H1 (cell line): ENCODE measurements at regions not wholly inside any gene's neighbourhood (a gene's known extent, or its start where the extent isn't known, plus 50 kb on each side); places are given as distances from the start of the nearest gene placed in this dataset.

Source experiments
- CTCF ChIA-PET: fragments of 300-600 bp; sonication (Branson Sonifier 250); formaldehyde crosslinking; loops from one replicate; lab custom pipeline; 2021; ENCODE audit not compliant: partially characterized antibody; lab: Charles Lee
- POLR2A ChIA-PET: fragments of 300-600 bp; sonication (Branson Sonifier 250); formaldehyde crosslinking; loops from one replicate; lab custom pipeline; 2021; ENCODE audit warnings: inconsistent platforms; ENCODE audit not compliant: partially characterized antibody; lab: Charles Lee
- DNase-seq, 2 experiments: peaks; one replicate each; pipeline versions ENCODE4 v3.0.0 to v3.0.0-alpha.2; 2010 to 2022; ENCODE audit warnings: low spot score in 2 of 2, low read depth in 1 of 2, mixed read lengths in 1 of 2
- FAIRE-seq: peaks from 2 replicates; lab custom pipeline; 2011; peaks lifted over from hg19 to GRCh38; lab: Jason Lieb, UNC
- H2AFZ ChIP-seq: 2 replicates; pipeline ENCODE4 v1.8.1; 2012; ENCODE audit warnings: low read length, inconsistent platforms
- H2AK5ac ChIP-seq: 2 replicates; pipeline ENCODE4 v1.6.1; 2013; ENCODE audit warnings: low read depth, low read length
- H2BK120ac ChIP-seq: replicated peaks from 2 replicates; pipeline ENCODE3; 2013; ENCODE audit warnings: low read depth, low read length, inconsistent platforms
- H2BK12ac ChIP-seq: 2 replicates; pipeline ENCODE4 v1.6.1; 2013; ENCODE audit warnings: low read depth, low read length
- H2BK15ac ChIP-seq: 2 replicates; pipeline ENCODE4 v1.6.1; 2013; ENCODE audit warnings: low read length
- H2BK20ac ChIP-seq: 2 replicates; pipeline ENCODE4 v1.6.1; 2013; ENCODE audit warnings: low read length
- H2BK5ac ChIP-seq: 2 replicates; pipeline ENCODE4 v1.6.1; 2013; ENCODE audit warnings: low read depth, low read length
- H3K14ac ChIP-seq: 2 replicates; pipeline ENCODE4 v1.6.1; 2013; ENCODE audit warnings: inconsistent platforms; ENCODE audit not compliant: insufficient read length
- H3K18ac ChIP-seq: 2 replicates; pipeline ENCODE4 v1.6.1; 2013; ENCODE audit warnings: low read length; ENCODE audit errors: extremely low read depth
- H3K23ac ChIP-seq: 2 replicates; pipeline ENCODE4 v1.6.1; 2013; ENCODE audit warnings: inconsistent platforms; ENCODE audit not compliant: insufficient read length
- H3K23me2 ChIP-seq: 2 replicates; pipeline ENCODE4 v1.6.1; 2013; ENCODE audit warnings: low read depth, low read length
- H3K27ac ChIP-seq: 2 replicates; pipeline ENCODE4 v1.6.1; 2011; ENCODE audit warnings: low read depth, low read length, inconsistent platforms
- H3K27me3 ChIP-seq, 4 experiments: replicated peaks in 1 of 4; 1 replicate in 1 of 4; 2 replicates in 3 of 4; pipeline versions ENCODE4 v1.6.1 to v1.8.1; 2011 to 2013; ENCODE audit warnings: low read length in 3 of 4, mild to moderate bottlenecking in 3 of 4, inconsistent platforms in 2 of 4, mixed read lengths in 2 of 4, moderate library complexity in 1 of 4; ENCODE audit not compliant: control insufficient read depth in 3 of 4, insufficient read depth in 3 of 4; ENCODE audit errors: extremely low read depth in 1 of 4
- H3K36me3 ChIP-seq, 4 experiments: 2 replicates each; pipeline versions ENCODE4 v1.6.1 to v1.8.1; 2011 to 2013; ENCODE audit warnings: mild to moderate bottlenecking in 4 of 4, low read length in 3 of 4, moderate library complexity in 2 of 4, control low read depth in 1 of 4, inconsistent platforms in 1 of 4; ENCODE audit not compliant: insufficient read depth in 4 of 4, control insufficient read depth in 2 of 4
- H3K4ac ChIP-seq: replicated peaks from 2 replicates; pipeline ENCODE3; 2013; ENCODE audit warnings: low read length, low read depth, mixed read lengths, inconsistent platforms; ENCODE audit not compliant: insufficient read length
- H3K4me1 ChIP-seq, 4 experiments: replicated peaks in 1 of 4; 1 replicate in 1 of 4; 2 replicates in 3 of 4; pipeline versions ENCODE4 v1.6.1 to v1.8.1; 2011 to 2013; ENCODE audit warnings: low read length in 3 of 4, inconsistent platforms in 2 of 4, mixed read lengths in 1 of 4; ENCODE audit not compliant: insufficient read depth in 4 of 4, control insufficient read depth in 3 of 4
- H3K4me2 ChIP-seq, 2 experiments: 2 replicates each; pipeline versions ENCODE4 v1.6.1 to v1.8.1; 2011 to 2013; ENCODE audit warnings: low read depth in 2 of 2, low read length in 2 of 2, control low read depth in 1 of 2, inconsistent platforms in 1 of 2, mild to moderate bottlenecking in 1 of 2; ENCODE audit not compliant: insufficient read depth in 1 of 2
- H3K4me3 ChIP-seq, 4 experiments: fragments of 200-600, 300-600 bp in 1 of 4; sonication (generic), shearing (Covaris generic), sonication (Bioruptor Twin) in 1 of 4; 2 replicates each; pipeline versions ENCODE4 v1.5.1 to v1.8.1; 2011 to 2016; ENCODE audit warnings: low read length in 4 of 4, low read depth in 3 of 4, control low read depth in 2 of 4, inconsistent platforms in 2 of 4, mild to moderate bottlenecking in 2 of 4, mixed read lengths in 1 of 4, moderate library complexity in 1 of 4; ENCODE audit not compliant: insufficient read depth in 2 of 4; ENCODE audit errors: extremely low read depth in 1 of 4
- H3K56ac ChIP-seq: replicated peaks from 2 replicates; pipeline ENCODE3; 2013; ENCODE audit warnings: low read depth, mild to moderate bottlenecking, mixed read lengths, low read length, inconsistent platforms; ENCODE audit not compliant: insufficient read length
- H3K79me1 ChIP-seq: 2 replicates; pipeline ENCODE4 v1.6.1; 2013; ENCODE audit warnings: low read depth, low read length, control low read depth
- H3K79me2 ChIP-seq, 2 experiments: 2 replicates each; pipeline versions ENCODE4 v1.6.1 to v1.8.1; 2012 to 2013; ENCODE audit warnings: low read length in 2 of 2, mild to moderate bottlenecking in 2 of 2, inconsistent platforms in 1 of 2; ENCODE audit not compliant: insufficient read depth in 2 of 2, control insufficient read depth in 1 of 2
- H3K9ac ChIP-seq, 4 experiments: replicated peaks in 1 of 4; 1 replicate in 1 of 4; 2 replicates in 3 of 4; pipeline versions ENCODE4 v1.6.1 to v1.8.1; 2011 to 2013; ENCODE audit warnings: low read depth in 3 of 4, low read length in 3 of 4, control low read depth in 2 of 4, mild to moderate bottlenecking in 2 of 4, moderate library complexity in 2 of 4, inconsistent platforms in 1 of 4; ENCODE audit errors: extremely low read depth in 1 of 4
- H3K9me3 ChIP-seq, 2 experiments: 2 replicates each; pipeline versions ENCODE4 v1.6.1 to v1.8.1; 2012 to 2013; ENCODE audit warnings: mild to moderate bottlenecking in 2 of 2, moderate library complexity in 2 of 2, control low read depth in 1 of 2, inconsistent platforms in 1 of 2, low read depth in 1 of 2, low read length in 1 of 2, mixed read lengths in 1 of 2; ENCODE audit not compliant: insufficient read depth in 2 of 2
- H4K20me1 ChIP-seq, 2 experiments: replicated peaks in 1 of 2; 2 replicates each; pipeline versions ENCODE3 to v1.8.1; 2011 to 2013; ENCODE audit warnings: inconsistent platforms in 2 of 2, low read length in 2 of 2, mild to moderate bottlenecking in 1 of 2; ENCODE audit not compliant: insufficient read depth in 2 of 2, control insufficient read depth in 1 of 2
- H4K5ac ChIP-seq: 2 replicates; pipeline ENCODE4 v1.6.1; 2013; ENCODE audit warnings: low read length, low read depth, mixed read lengths, inconsistent platforms; ENCODE audit not compliant: insufficient read length
- H4K8ac ChIP-seq: 2 replicates; pipeline ENCODE4 v1.8.0; 2013; ENCODE audit warnings: mild to moderate bottlenecking, moderate library complexity, low read length, inconsistent platforms; ENCODE audit not compliant: insufficient read depth; ENCODE audit errors: extremely low read depth
- H4K91ac ChIP-seq: replicated peaks from 2 replicates; pipeline ENCODE3; 2013; ENCODE audit warnings: low read length, mixed read lengths, inconsistent platforms; ENCODE audit not compliant: insufficient read length
- BRCA1 ChIP-seq: IDR thresholded peaks from 2 replicates; pipeline ENCODE4 v1.6.1; 2012; ENCODE audit warnings: low read depth, low read length, improper control_type of control experiment
- CHD1 ChIP-seq: IDR thresholded peaks from 2 replicates; pipeline ENCODE4 v1.6.1; 2012; ENCODE audit warnings: low read depth, low read length, improper control_type of control experiment
- HDAC2 ChIP-seq, 2 experiments: fragments of 300-600 bp in 1 of 2; sonication (generic) in 1 of 2; IDR thresholded peaks; 2 replicates each; pipeline ENCODE4 v1.6.1; 2011 to 2012; ENCODE audit warnings: low read depth in 2 of 2, low read length in 2 of 2, mild to moderate bottlenecking in 2 of 2, moderate library complexity in 2 of 2, borderline replicate concordance in 1 of 2, inconsistent platforms in 1 of 2
- KDM1A ChIP-seq: fragments of 200-600, 300-600 bp; sonication (generic); IDR thresholded peaks from 2 replicates; pipeline ENCODE4 v1.7.1; 2016; ENCODE audit warnings: mild to moderate bottlenecking, low read length, borderline replicate concordance
- KDM5A ChIP-seq: fragments of 200-600 bp; IDR thresholded peaks from 2 replicates; pipeline ENCODE4 v1.7.1; 2012; ENCODE audit warnings: mild to moderate bottlenecking, low read length, inconsistent platforms, mixed read lengths
- NANOG ChIP-seq: IDR thresholded peaks from 2 replicates; pipeline ENCODE4 v1.6.1; 2011; ENCODE audit warnings: low read length, low read depth, mild to moderate bottlenecking, inconsistent platforms; ENCODE audit not compliant: insufficient read depth, poor library complexity, severe bottlenecking
- NRF1 ChIP-seq: IDR thresholded peaks from 2 replicates; pipeline ENCODE4 v1.6.1; 2011; ENCODE audit warnings: mild to moderate bottlenecking, low read depth, low read length, improper control_type of control experiment
- RBBP5 ChIP-seq: IDR thresholded peaks from 2 replicates; pipeline ENCODE4 v1.7.1; 2012; ENCODE audit warnings: low read depth, mild to moderate bottlenecking, inconsistent platforms, low read length, moderate library complexity, borderline replicate concordance
- RFX5 ChIP-seq: IDR thresholded peaks from 2 replicates; pipeline ENCODE4 v1.6.1; 2011; ENCODE audit warnings: low read depth, low read length, improper control_type of control experiment, borderline replicate concordance
- SP1 ChIP-seq: IDR thresholded peaks from 2 replicates; pipeline ENCODE4 v1.6.1; 2011; ENCODE audit warnings: low read depth, low read length
- SUZ12 ChIP-seq: fragments of 200-600 bp; sonication (generic); IDR thresholded peaks from 2 replicates; pipeline ENCODE4 v1.6.1; 2012; ENCODE audit warnings: mild to moderate bottlenecking, inconsistent platforms, low read length, moderate library complexity, mixed read lengths
- TEAD4 ChIP-seq: IDR thresholded peaks from 2 replicates; pipeline ENCODE4 v1.6.1; 2012; ENCODE audit warnings: low read depth, low read length, inconsistent platforms, mixed read lengths
- WGBS, 2 experiments: shearing (Covaris generic) in 1 of 2; methylation state at CpG; one replicate each; pipeline versions ENCODE4 v1.1.6 to v1.1.7; 2013 to 2015; ENCODE audit warnings: low lambda C conversion rate in 2 of 2, mixed read lengths in 2 of 2, inconsistent platforms in 1 of 2, low coverage in 1 of 2, missing lambda C conversion rate in 1 of 2; ENCODE audit not compliant: insufficient replicate concordance in 2 of 2, insufficient coverage in 1 of 2, insufficient read length in 1 of 2; ENCODE audit errors: extremely low coverage in 1 of 2, missing lambda C conversion rate in 1 of 2; 5-methylcytosine and 5-hydroxymethylcytosine counted together
- TF ChIP-seq, protein P1 (sequence below): IDR thresholded peaks from 2 replicates; pipeline ENCODE4 v1.6.1; 2011; ENCODE audit warnings: low read length, improper control_type of control experiment

DNA sequence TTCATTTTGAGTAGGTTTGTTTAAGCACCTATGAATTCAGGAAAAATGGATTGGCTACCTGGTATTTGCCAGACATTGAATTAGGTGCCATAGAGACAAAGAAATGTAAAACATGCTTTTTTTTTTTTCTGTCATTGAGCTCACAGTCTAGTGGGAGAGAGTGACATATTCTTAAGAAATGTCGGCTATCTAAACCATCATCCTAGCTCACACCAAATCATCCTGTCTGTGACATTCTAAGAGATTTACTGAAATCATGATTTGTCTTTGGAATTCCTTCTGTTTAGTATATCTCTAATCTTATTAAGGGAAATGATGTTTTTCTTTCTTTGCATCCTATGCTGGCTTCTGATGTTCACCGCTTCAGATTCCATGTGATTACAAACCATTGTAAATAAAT lies 59.5 kb upstream of the STXBP5L start:
- WGBS, 2 experiments: 96% methylated on average over 2 of the region's 2 CpGs; no CpG with 5 or more reads in 1 of the 2 experiments

More for the DNA sequence above, 59.5 kb upstream of the STXBP5L start:
- CTCF ChIA-PET: interaction anchor here (0.7 kb wide), 1 partner anchor 619 kb away, joined by 4 read pairs; no protein-coding TSS in a partner anchor
- H2BK20ac ChIP-seq: no peak overlapping the region
- no peak overlapping the region for H3K4me3 ChIP-seq
- no peak overlapping the region for H2BK15ac ChIP-seq
- H3K9me3 ChIP-seq: no peaks in the 10 kb centered on the region
- DNase-seq: no peak
- H3K18ac ChIP-seq: no peak overlapping the region
- H3K9ac ChIP-seq: no peak overlapping the region
- no peak overlapping the region for H3K4me2 ChIP-seq
- no peak overlapping the region for H2BK5ac ChIP-seq
- no peak overlapping the region for H3K27ac ChIP-seq
- no peak overlapping the region for H2BK120ac ChIP-seq
- H4K5ac ChIP-seq: no peak overlapping the region
- FAIRE-seq: no peak
- no peak overlapping the region for H3K56ac ChIP-seq
- H2BK12ac ChIP-seq: no peak overlapping the region
- H3K14ac ChIP-seq: no peak overlapping the region
- POLR2A ChIA-PET: no interaction called here
- no peaks in the 10 kb centered on the region for H3K36me3 ChIP-seq
- no peak overlapping the region for H3K23ac ChIP-seq
- H2AFZ ChIP-seq: no peak overlapping the region
- H3K23me2 ChIP-seq: no peaks in the 10 kb centered on the region
- H2AK5ac ChIP-seq: no peak overlapping the region
- no peak overlapping the region for H4K8ac ChIP-seq
- no peaks in the 10 kb centered on the region for H3K27me3 ChIP-seq
- no peak overlapping the region for H3K4ac ChIP-seq
- H4K91ac ChIP-seq: no peak overlapping the region
- H3K79me2 ChIP-seq: no peaks in the 10 kb centered on the region
- H4K20me1 ChIP-seq: no peaks in the 10 kb centered on the region
- H3K4me1 ChIP-seq: no peaks in the 10 kb centered on the region; a peak in 2 of 7 replicates
- TF ChIP-seq TEAD4 (no peak), CHD1 (no peak), NRF1 (no peak), RFX5 (no peak), BRCA1 (no peak), NANOG (no peak), SUZ12 (no peak), SP1 (no peak), KDM5A (no peak), RBBP5 (no peak), KDM1A (no peak), HDAC2 (IDR thresholded peaks at IDR 0.05; ENCODE audit: borderline replicate concordance in 1 of 2, low read depth in 2 of 2, low read length in 2 of 2) (no peak)
- TF ChIP-seq, protein P1, sequence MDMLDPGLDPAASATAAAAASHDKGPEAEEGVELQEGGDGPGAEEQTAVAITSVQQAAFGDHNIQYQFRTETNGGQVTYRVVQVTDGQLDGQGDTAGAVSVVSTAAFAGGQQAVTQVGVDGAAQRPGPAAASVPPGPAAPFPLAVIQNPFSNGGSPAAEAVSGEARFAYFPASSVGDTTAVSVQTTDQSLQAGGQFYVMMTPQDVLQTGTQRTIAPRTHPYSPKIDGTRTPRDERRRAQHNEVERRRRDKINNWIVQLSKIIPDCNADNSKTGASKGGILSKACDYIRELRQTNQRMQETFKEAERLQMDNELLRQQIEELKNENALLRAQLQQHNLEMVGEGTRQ: no peak
- H3K79me1 ChIP-seq: no peaks in the 10 kb centered on the region
